GM23338 (cell line): ENCODE measurements at regions not wholly inside any gene's neighbourhood (a gene's known extent, or its start where the extent isn't known, plus 50 kb on each side); places are given as distances from the start of the nearest gene placed in this dataset.

Experiments used
- ATAC-seq: fragments of 200-7000 bp; cut with Tn5 transposase; 3 replicates; pipeline ENCODE4 v1.9.1; 2020
- DNase-seq: peaks from one replicate; pipeline ENCODE4 v3.0.0-alpha.2; 2015; ENCODE audit warnings: low spot score
- H2AFZ ChIP-seq: fragments of 200-600 bp; sonication (generic); 2 replicates; pipeline ENCODE4 v1.8.0; 2016; ENCODE audit warnings: antibody characterized with exemption, mild to moderate bottlenecking, moderate library complexity
- H3F3A ChIP-seq: fragments of 200-600 bp; sonication (generic); replicated peaks from 2 replicates; pipeline ENCODE4 v1.8.0; 2017; ENCODE audit warnings: antibody characterized with exemption, mixed run types, low read depth
- H3K27ac ChIP-seq: fragments of 200-600 bp; sonication (generic); 2 replicates; pipeline ENCODE4 v1.6.1; 2016; ENCODE audit warnings: low read depth
- H3K27me3 ChIP-seq: fragments of 200-600 bp; sonication (generic); 2 replicates; pipeline ENCODE4 v1.8.0; 2016; ENCODE audit warnings: mild to moderate bottlenecking, mixed run types, moderate library complexity; ENCODE audit not compliant: insufficient read depth
- H3K36me3 ChIP-seq: fragments of 200-600 bp; sonication (generic); 2 replicates; pipeline ENCODE4 v1.8.0; 2016; ENCODE audit warnings: mild to moderate bottlenecking; ENCODE audit not compliant: insufficient read depth
- H3K4me1 ChIP-seq: fragments of 200-600 bp; sonication (generic); 2 replicates; pipeline ENCODE4 v1.8.0; 2016; ENCODE audit warnings: mild to moderate bottlenecking, moderate library complexity; ENCODE audit not compliant: insufficient read depth
- H3K4me2 ChIP-seq: fragments of 200-600 bp; sonication (generic); 2 replicates; pipeline ENCODE4 v1.7.1; 2017; ENCODE audit warnings: mixed run types
- H3K4me3 ChIP-seq: fragments of 200-600 bp; sonication (generic); 2 replicates; pipeline ENCODE4 v1.6.1; 2016; ENCODE audit warnings: mixed run types
- H3K79me2 ChIP-seq: fragments of 200-600 bp; sonication (generic); replicated peaks from 2 replicates; pipeline ENCODE4 v1.8.0; 2017; ENCODE audit warnings: mild to moderate bottlenecking; ENCODE audit not compliant: insufficient read depth
- H3K9me2 ChIP-seq: fragments of 200-600 bp; sonication (generic); 2 replicates; pipeline ENCODE4 v1.8.0; 2017; ENCODE audit not compliant: insufficient read depth
- H4K20me1 ChIP-seq: fragments of 200-600 bp; sonication (generic); replicated peaks from 2 replicates; pipeline ENCODE4 v1.8.0; 2017; ENCODE audit warnings: mild to moderate bottlenecking; ENCODE audit not compliant: insufficient read depth
- H3K27ac Mint-ChIP-seq: 2 replicates; pipeline ENCODE4 v1.8.0; 2020; ENCODE audit warnings: inconsistent platforms, mild to moderate bottlenecking, moderate library complexity, mixed read lengths
- H3K27me3 Mint-ChIP-seq: 3 replicates; pipeline ENCODE4 v1.8.0; 2022; ENCODE audit warnings: low read depth, mild to moderate bottlenecking, moderate library complexity, mixed read lengths, inconsistent platforms; ENCODE audit not compliant: insufficient read depth, poor library complexity
- H3K36me3 Mint-ChIP-seq: 3 replicates; pipeline ENCODE4 v1.8.0; 2021; ENCODE audit warnings: low read depth, mild to moderate bottlenecking, inconsistent platforms, moderate library complexity, mixed read lengths
- H3K4me1 Mint-ChIP-seq: 3 replicates; pipeline ENCODE4 v1.8.0; 2020; ENCODE audit warnings: mild to moderate bottlenecking, inconsistent platforms, mixed read lengths
- H3K4me3 Mint-ChIP-seq: 3 replicates; pipeline ENCODE4 v1.8.0; 2021; ENCODE audit warnings: moderate library complexity, mild to moderate bottlenecking, inconsistent platforms, mixed read lengths
- H3K9me3 Mint-ChIP-seq: 3 replicates; pipeline ENCODE4 v1.8.0; 2020; ENCODE audit warnings: moderate library complexity, mild to moderate bottlenecking, inconsistent platforms, mixed read lengths
- CREB1 ChIP-seq: fragments of 250-450 bp; sonication (Bioruptor Pico); IDR thresholded peaks from 2 replicates; pipeline ENCODE4 v1.5.0; 2020; ENCODE audit warnings: low read depth, mild to moderate bottlenecking, moderate library complexity
- EZH2 ChIP-seq: fragments of 200-600 bp; sonication (generic); IDR thresholded peaks from one replicate; pipeline ENCODE4 v1.8.0; 2017; ENCODE audit warnings: antibody characterized with exemption, mild to moderate bottlenecking, low read depth; ENCODE audit not compliant: unreplicated experiment
- EZH2phosphoT487 ChIP-seq: fragments of 200-600 bp; sonication (generic); IDR thresholded peaks from one replicate; pipeline ENCODE4 v1.8.1; 2018; ENCODE audit warnings: antibody characterized with exemption; ENCODE audit not compliant: unreplicated experiment
- JUNB ChIP-seq: IDR thresholded peaks from one replicate; pipeline ENCODE4 v1.6.1; 2016; ENCODE audit warnings: antibody characterized with exemption; ENCODE audit not compliant: unreplicated experiment
- NANOG ChIP-seq: IDR thresholded peaks from 2 replicates; pipeline ENCODE4 v1.6.1; 2016; ENCODE audit warnings: antibody characterized with exemption, borderline replicate concordance
- ZNF114 ChIP-seq: fragments of 250-450 bp; sonication (Bioruptor Pico); IDR thresholded peaks from 2 replicates; pipeline ENCODE4 v1.5.0; 2020; ENCODE audit warnings: mild to moderate bottlenecking, moderate library complexity
- ZNF331 ChIP-seq: fragments of 250-450 bp; sonication (Bioruptor Pico); IDR thresholded peaks from 2 replicates; pipeline ENCODE4 v1.5.0; 2020; ENCODE audit warnings: low read depth, mild to moderate bottlenecking, moderate library complexity
- TF ChIP-seq, protein P1 (sequence below): IDR thresholded peaks from one replicate; pipeline ENCODE4 v1.6.1; 2018; ENCODE audit warnings: antibody characterized with exemption; ENCODE audit not compliant: unreplicated experiment
- TF ChIP-seq, protein P2 (sequence below): IDR thresholded peaks from 2 replicates; pipeline ENCODE4 v1.6.1; 2016; ENCODE audit warnings: antibody characterized with exemption
- TF ChIP-seq, protein P3 (sequence below): fragments of 250-450 bp; sonication (Bioruptor Pico); IDR thresholded peaks from 2 replicates; pipeline ENCODE4 v1.5.0; 2020; ENCODE audit warnings: mild to moderate bottlenecking, moderate library complexity

DNA sequence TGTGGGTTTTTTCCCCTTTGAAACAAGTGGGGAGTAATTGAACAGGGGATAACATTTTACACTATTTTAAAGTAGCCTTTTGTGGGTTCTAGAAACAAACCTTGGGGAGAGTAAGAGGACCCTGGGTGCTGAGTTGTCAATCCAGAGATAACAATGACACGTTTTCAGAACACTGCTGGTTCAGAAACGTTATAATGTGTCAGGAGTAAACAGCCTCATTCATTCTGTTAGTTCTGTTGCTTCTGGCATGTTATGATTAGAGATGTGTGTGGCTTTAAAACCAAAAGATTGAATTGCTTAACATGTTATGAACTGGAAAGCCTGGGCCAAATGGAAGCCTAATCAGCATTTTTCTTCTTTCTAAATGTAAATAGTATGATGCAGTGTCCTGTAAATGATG, 680.5 kb upstream of the NOVA1 start (continued):
- TF ChIP-seq, protein P1, sequence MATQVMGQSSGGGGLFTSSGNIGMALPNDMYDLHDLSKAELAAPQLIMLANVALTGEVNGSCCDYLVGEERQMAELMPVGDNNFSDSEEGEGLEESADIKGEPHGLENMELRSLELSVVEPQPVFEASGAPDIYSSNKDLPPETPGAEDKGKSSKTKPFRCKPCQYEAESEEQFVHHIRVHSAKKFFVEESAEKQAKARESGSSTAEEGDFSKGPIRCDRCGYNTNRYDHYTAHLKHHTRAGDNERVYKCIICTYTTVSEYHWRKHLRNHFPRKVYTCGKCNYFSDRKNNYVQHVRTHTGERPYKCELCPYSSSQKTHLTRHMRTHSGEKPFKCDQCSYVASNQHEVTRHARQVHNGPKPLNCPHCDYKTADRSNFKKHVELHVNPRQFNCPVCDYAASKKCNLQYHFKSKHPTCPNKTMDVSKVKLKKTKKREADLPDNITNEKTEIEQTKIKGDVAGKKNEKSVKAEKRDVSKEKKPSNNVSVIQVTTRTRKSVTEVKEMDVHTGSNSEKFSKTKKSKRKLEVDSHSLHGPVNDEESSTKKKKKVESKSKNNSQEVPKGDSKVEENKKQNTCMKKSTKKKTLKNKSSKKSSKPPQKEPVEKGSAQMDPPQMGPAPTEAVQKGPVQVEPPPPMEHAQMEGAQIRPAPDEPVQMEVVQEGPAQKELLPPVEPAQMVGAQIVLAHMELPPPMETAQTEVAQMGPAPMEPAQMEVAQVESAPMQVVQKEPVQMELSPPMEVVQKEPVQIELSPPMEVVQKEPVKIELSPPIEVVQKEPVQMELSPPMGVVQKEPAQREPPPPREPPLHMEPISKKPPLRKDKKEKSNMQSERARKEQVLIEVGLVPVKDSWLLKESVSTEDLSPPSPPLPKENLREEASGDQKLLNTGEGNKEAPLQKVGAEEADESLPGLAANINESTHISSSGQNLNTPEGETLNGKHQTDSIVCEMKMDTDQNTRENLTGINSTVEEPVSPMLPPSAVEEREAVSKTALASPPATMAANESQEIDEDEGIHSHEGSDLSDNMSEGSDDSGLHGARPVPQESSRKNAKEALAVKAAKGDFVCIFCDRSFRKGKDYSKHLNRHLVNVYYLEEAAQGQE: no peak

DNA sequence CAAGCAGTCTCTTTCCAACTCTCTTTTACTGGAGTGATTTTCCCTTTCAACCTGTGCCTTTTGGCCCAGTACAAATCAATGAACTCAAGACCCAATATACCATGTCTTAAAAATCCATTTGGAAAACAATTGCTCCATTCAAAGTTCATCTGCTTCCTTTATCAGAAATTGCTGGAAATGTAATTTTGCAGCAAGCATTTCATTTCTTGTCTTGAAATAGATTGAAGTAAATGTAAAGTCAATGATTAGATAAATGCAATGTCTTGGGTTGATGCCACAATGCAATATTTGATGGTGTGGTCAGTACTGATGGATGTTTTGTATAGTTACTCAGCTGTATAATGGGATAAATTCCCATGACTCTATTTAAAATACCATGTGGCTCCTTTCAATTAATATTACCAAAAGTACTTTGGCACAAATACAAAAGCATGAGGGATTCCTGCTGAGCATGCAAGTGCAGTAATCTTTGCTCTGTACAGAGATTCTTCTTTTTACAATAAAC, 707.7 kb upstream of the NOVA1 start:
- no peak overlapping the region for H3K4me3 ChIP-seq
- Mint-ChIP-seq H3K9me3 (peaks cover 16% of the 10 kb centered on the region), H3K27me3 (no peaks in the 10 kb centered on the region), H3K4me3 (no peak overlapping the region), H3K27ac (no peak overlapping the region), H3K4me1 (no peaks in the 10 kb centered on the region), H3K36me3 (peaks cover 15% of the 10 kb centered on the region)
- peaks cover 19% of the 10 kb centered on the region for H3K36me3 ChIP-seq
- no peaks in the 10 kb centered on the region for H3K4me1 ChIP-seq
- H2AFZ ChIP-seq: no peak overlapping the region
- no peaks in the 10 kb centered on the region for H3K27me3 ChIP-seq
- ATAC-seq: no peak
- H4K20me1 ChIP-seq: no peaks in the 10 kb centered on the region
- H3F3A ChIP-seq: no peaks in the 10 kb centered on the region
- no peak overlapping the region for H3K27ac ChIP-seq
- no peaks in the 10 kb centered on the region for H3K79me2 ChIP-seq
- H3K9me2 ChIP-seq: 0 out of 2 replicates have a peak, but pooled peaks cover 5% of the 10 kb centered on the region
- no peak overlapping the region for H3K4me2 ChIP-seq
- DNase-seq: no peak
- TF ChIP-seq ZNF331 (CRISPR knock-in tag): no peak
- TF ChIP-seq EZH2: no peak
- TF ChIP-seq, protein P2, sequence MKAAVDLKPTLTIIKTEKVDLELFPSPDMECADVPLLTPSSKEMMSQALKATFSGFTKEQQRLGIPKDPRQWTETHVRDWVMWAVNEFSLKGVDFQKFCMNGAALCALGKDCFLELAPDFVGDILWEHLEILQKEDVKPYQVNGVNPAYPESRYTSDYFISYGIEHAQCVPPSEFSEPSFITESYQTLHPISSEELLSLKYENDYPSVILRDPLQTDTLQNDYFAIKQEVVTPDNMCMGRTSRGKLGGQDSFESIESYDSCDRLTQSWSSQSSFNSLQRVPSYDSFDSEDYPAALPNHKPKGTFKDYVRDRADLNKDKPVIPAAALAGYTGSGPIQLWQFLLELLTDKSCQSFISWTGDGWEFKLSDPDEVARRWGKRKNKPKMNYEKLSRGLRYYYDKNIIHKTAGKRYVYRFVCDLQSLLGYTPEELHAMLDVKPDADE: no peak
- TF ChIP-seq, protein P1: no peak
- TF ChIP-seq JUNB: no peak
- no peak for TF ChIP-seq CREB1 (CRISPR knock-in tag)
- no peak for TF ChIP-seq EZH2phosphoT487
- TF ChIP-seq, protein P3, sequence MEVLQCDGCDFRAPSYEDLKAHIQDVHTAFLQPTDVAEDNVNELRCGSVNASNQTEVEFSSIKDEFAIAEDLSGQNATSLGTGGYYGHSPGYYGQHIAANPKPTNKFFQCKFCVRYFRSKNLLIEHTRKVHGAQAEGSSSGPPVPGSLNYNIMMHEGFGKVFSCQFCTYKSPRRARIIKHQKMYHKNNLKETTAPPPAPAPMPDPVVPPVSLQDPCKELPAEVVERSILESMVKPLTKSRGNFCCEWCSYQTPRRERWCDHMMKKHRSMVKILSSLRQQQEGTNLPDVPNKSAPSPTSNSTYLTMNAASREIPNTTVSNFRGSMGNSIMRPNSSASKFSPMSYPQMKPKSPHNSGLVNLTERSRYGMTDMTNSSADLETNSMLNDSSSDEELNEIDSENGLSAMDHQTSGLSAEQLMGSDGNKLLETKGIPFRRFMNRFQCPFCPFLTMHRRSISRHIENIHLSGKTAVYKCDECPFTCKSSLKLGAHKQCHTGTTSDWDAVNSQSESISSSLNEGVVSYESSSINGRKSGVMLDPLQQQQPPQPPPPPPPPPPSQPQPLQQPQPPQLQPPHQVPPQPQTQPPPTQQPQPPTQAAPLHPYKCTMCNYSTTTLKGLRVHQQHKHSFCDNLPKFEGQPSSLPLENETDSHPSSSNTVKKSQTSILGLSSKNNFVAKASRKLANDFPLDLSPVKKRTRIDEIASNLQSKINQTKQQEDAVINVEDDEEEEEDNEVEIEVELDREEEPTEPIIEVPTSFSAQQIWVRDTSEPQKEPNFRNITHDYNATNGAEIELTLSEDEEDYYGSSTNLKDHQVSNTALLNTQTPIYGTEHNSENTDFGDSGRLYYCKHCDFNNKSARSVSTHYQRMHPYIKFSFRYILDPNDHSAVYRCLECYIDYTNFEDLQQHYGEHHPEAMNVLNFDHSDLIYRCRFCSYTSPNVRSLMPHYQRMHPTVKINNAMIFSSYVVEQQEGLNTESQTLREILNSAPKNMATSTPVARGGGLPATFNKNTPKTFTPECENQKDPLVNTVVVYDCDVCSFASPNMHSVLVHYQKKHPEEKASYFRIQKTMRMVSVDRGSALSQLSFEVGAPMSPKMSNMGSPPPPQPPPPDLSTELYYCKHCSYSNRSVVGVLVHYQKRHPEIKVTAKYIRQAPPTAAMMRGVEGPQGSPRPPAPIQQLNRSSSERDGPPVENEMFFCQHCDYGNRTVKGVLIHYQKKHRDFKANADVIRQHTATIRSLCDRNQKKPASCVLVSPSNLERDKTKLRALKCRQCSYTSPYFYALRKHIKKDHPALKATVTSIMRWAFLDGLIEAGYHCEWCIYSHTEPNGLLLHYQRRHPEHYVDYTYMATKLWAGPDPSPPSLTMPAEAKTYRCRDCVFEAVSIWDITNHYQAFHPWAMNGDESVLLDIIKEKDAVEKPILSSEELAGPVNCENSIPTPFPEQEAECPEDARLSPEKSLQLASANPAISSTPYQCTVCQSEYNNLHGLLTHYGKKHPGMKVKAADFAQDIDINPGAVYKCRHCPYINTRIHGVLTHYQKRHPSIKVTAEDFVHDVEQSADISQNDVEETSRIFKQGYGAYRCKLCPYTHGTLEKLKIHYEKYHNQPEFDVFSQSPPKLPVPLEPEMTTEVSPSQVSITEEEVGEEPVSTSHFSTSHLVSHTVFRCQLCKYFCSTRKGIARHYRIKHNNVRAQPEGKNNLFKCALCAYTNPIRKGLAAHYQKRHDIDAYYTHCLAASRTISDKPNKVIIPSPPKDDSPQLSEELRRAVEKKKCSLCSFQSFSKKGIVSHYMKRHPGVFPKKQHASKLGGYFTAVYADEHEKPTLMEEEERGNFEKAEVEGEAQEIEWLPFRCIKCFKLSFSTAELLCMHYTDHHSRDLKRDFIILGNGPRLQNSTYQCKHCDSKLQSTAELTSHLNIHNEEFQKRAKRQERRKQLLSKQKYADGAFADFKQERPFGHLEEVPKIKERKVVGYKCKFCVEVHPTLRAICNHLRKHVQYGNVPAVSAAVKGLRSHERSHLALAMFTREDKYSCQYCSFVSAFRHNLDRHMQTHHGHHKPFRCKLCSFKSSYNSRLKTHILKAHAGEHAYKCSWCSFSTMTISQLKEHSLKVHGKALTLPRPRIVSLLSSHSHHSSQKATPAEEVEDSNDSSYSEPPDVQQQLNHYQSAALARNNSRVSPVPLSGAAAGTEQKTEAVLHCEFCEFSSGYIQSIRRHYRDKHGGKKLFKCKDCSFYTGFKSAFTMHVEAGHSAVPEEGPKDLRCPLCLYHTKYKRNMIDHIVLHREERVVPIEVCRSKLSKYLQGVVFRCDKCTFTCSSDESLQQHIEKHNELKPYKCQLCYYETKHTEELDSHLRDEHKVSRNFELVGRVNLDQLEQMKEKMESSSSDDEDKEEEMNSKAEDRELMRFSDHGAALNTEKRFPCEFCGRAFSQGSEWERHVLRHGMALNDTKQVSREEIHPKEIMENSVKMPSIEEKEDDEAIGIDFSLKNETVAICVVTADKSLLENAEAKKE (CRISPR knock-in tag): no peak
- no peak for TF ChIP-seq NANOG
- TF ChIP-seq ZNF114 (CRISPR knock-in tag): no peak
